ENCODE measurements at regions not wholly inside any gene's neighbourhood (a gene's known extent, or its start where the extent isn't known, plus 50 kb on each side); places are given as distances from the start of the nearest gene placed in this dataset.

DNA sequence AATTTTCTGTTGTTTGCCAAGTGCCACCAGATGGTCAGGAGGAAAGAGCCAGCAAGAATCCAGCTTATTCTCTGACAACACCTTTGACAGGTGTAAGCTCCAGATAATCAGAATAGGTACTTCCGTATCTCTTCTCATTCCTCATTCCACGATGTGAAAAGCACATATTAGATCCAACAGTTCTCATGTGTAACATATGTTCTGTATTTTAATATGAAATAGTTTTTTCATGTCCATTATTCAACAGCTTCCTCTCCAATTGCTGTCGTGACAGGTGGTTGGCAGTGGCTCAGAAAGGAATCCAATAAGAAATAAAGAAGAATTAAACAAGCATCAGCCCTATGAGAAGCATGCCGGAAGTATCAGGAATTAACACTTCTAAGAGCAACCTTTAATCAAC lies 1624.7 kb downstream of the MRPL39 start:
- H3K4me3 Mint-ChIP-seq = no peak overlapping the region
- no peak for DNase-seq (ENCODE audit: low spot score in 2 of 2, unreplicated experiment in 2 of 2)
- H3K4me1 Mint-ChIP-seq = no peaks in the 10 kb centered on the region
- H3K27ac Mint-ChIP-seq = no peak overlapping the region
- peaks cover 64% of the 10 kb centered on the region for H3K9me3 Mint-ChIP-seq
- H3K27me3 Mint-ChIP-seq (ENCODE audit: low read depth) = no peaks in the 10 kb centered on the region
- H3K36me3 Mint-ChIP-seq = peaks cover 2% of the 10 kb centered on the region
- TF ChIP-seq, protein P1, sequence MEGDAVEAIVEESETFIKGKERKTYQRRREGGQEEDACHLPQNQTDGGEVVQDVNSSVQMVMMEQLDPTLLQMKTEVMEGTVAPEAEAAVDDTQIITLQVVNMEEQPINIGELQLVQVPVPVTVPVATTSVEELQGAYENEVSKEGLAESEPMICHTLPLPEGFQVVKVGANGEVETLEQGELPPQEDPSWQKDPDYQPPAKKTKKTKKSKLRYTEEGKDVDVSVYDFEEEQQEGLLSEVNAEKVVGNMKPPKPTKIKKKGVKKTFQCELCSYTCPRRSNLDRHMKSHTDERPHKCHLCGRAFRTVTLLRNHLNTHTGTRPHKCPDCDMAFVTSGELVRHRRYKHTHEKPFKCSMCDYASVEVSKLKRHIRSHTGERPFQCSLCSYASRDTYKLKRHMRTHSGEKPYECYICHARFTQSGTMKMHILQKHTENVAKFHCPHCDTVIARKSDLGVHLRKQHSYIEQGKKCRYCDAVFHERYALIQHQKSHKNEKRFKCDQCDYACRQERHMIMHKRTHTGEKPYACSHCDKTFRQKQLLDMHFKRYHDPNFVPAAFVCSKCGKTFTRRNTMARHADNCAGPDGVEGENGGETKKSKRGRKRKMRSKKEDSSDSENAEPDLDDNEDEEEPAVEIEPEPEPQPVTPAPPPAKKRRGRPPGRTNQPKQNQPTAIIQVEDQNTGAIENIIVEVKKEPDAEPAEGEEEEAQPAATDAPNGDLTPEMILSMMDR (IDR thresholded peaks at IDR 0.05; ENCODE audit: unreplicated experiment) = no peak

DNA sequence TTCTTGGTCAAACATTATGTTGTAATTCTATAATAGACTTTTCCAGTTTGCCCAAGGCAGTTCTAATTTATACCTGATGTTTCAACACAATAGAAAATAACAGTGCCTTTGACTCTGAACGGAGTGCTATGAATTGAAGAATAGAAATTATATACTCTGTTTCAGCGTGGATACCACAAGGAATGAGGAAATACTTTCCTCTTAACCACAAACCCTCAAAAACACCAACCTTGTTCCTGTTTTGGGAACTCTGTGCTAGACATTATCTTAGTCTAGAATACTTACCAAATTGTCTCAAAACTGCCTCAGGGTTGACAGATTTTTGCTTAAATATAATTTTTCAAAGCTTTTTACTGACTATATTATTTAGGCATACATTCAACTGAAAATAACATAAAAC lies 1629.3 kb downstream of the MRPL39 start:
- Mint-ChIP-seq H3K27ac (no peak overlapping the region), H3K4me1 (no peaks in the 10 kb centered on the region), H3K4me3 (no peak overlapping the region), H3K9me3 (peaks cover 42% of the 10 kb centered on the region), H3K27me3 (ENCODE audit: low read depth) (no peaks in the 10 kb centered on the region), H3K36me3 (peaks cover 2% of the 10 kb centered on the region)
- no peak for DNase-seq (ENCODE audit: low spot score in 2 of 2, unreplicated experiment in 2 of 2)
- TF ChIP-seq, protein P1 (IDR thresholded peaks at IDR 0.05; ENCODE audit: unreplicated experiment) = no peak

DNA sequence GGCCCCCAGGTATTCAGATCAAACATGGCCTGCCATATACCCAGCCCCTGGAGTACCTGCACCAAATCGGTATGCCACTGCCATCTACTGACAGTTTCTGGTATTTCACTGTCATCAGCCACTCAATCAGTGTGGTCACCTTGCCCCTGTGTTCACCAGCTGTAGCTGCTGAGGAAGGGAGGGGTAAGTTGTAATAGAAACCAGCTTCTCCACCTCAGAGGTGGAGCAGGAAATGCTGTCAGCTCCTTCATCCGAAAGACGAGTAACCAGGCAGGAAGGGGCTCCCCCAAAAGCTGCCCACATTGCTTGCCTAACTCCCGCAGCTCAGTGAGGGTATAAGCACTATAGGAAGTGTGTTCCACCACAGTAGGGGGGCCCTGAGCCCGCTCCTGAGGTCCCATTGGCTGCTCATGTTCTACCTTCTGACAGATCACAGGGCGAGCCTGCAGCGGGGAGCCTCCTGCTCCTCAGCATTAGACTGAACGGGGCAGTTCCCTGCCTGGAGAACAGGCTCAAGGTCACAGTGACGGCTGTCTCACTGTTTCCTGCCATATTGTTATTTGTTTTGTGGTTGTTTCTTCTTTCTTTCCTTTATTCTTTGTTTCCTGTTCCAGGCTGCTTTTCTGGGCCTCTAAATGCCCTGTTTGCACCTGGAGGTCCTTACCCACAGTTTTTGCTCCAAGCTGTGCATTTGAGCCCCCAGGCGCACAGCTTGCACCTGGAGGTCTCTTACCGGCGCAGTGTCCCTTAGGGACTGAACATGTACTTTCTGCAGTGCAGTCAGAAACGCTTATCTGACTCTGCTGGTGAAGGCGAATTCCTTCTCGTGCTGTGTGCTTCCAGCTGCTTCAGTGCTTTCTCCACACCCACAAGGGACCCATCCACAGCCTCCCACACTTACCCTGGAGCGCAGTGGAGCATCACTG lies 1638.3 kb downstream of the MRPL39 start:
- no peak overlapping the region for H3K27ac Mint-ChIP-seq
- H3K9me3 Mint-ChIP-seq = peaks cover 35% of the 10 kb centered on the region
- no peaks in the 10 kb centered on the region for H3K4me1 Mint-ChIP-seq
- H3K4me3 Mint-ChIP-seq = no peak overlapping the region
- no peak for DNase-seq (ENCODE audit: low spot score in 2 of 2, unreplicated experiment in 2 of 2)
- no peaks in the 10 kb centered on the region for H3K36me3 Mint-ChIP-seq
- TF ChIP-seq, protein P1 (IDR thresholded peaks at IDR 0.05; ENCODE audit: unreplicated experiment) = peak; percentile 37
- H3K27me3 Mint-ChIP-seq (ENCODE audit: low read depth) = peaks cover 2% of the 10 kb centered on the region

DNA sequence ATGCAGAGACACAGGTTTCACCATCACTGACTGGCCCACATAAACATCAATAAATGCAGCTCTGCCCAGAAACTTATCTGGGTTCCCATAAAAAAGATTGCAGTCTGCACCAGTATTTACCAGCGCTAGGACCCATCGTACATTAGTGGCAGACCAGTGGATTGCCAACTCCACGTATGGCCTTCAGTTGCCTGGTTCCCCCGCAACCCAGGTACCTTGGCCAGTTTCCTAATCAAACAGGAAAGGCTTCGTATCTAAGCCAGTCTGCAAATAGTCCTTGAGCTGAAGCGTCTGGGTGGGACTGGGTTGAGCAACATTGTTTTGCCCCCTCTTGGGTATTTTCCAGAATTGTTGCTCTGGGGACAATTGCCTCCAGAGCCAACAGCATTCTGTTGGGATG lies 1639.3 kb downstream of the MRPL39 start:
- Mint-ChIP-seq H3K4me1 (no peaks in the 10 kb centered on the region), H3K27ac (no peak overlapping the region)
- TF ChIP-seq, protein P1 (IDR thresholded peaks at IDR 0.05; ENCODE audit: unreplicated experiment) = no peak

DNA sequence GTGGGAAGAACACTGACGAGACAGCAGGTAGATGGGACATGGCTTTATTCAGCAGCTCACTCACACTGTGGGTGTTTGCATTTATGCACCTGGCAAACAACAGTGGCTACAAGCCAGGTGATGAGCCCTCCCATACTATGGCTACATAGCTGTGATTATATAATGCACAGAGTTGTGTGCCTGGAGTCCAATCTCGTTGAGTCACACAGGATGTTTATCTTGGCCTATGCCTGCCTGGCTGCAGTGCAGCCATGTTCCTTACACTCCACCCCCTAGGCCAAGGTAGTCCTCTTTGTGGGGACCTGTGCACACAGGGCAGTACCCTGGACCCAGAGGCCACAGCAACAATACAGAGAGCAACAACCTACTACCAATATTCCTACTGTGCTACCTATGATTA lies 1643.8 kb downstream of the MRPL39 start:
- H3K9me3 Mint-ChIP-seq = peaks cover 27% of the 10 kb centered on the region

More for the DNA sequence above, 1639.3 kb downstream of the MRPL39 start:
- DNase-seq (ENCODE audit: low spot score in 2 of 2, unreplicated experiment in 2 of 2) = no peak
- Mint-ChIP-seq H3K9me3 (peaks cover 34% of the 10 kb centered on the region), H3K4me3 (no peak overlapping the region), H3K27me3 (ENCODE audit: low read depth) (peaks cover 2% of the 10 kb centered on the region), H3K36me3 (no peaks in the 10 kb centered on the region)

More for the DNA sequence above, 1643.8 kb downstream of the MRPL39 start:
- Mint-ChIP-seq H3K27ac (no peak overlapping the region), H3K36me3 (no peaks in the 10 kb centered on the region), H3K4me3 (no peak overlapping the region), H3K27me3 (ENCODE audit: low read depth) (no peaks in the 10 kb centered on the region), H3K4me1 (no peaks in the 10 kb centered on the region)
- TF ChIP-seq, protein P1 (IDR thresholded peaks at IDR 0.05; ENCODE audit: unreplicated experiment) = no peak
- DNase-seq (ENCODE audit: low spot score in 2 of 2, unreplicated experiment in 2 of 2) = no peak

Measured in mesothelial cell of epicardium (in vitro differentiated cells).